IMR-90 (cell line): ENCODE measurements at regions not wholly inside any gene's neighbourhood (a gene's known extent, or its start where the extent isn't known, plus 50 kb on each side); places are given as distances from the start of the nearest gene placed in this dataset.

Source experiments
- ATAC-seq: fragments of 200-7000 bp; cut with Tn5 transposase; 2 replicates; pipeline ENCODE4 v1.9.1; 2020; ENCODE audit warnings: low read depth, mild to moderate bottlenecking, moderate library complexity
- BruUV-seq: library from RNA; stranded (reverse); fragments of 400-500 nt; replicated peaks from 2 replicates; lab custom pipeline; 2021; lab: Mats Ljungman, UMichigan
- CTCF ChIA-PET: fragments of 300-600 bp; formaldehyde crosslinking; extraction: SDS; loops from one replicate; lab custom pipeline; 2021; ENCODE audit warnings: antibody characterized with exemption; lab: Yijun Ruan, JAX
- POLR2A ChIA-PET: fragments of 300-600 bp; sonication (Branson Sonifier 250); formaldehyde crosslinking; loops from one replicate; lab custom pipeline; 2022; ENCODE audit warnings: antibody characterized with exemption; ENCODE audit not compliant: unreplicated experiment; lab: Charles Lee
- DNase-seq: peaks from one replicate; pipeline ENCODE4 v3.0.0; 2013
- H2AFZ ChIP-seq: replicated peaks from 2 replicates; pipeline ENCODE3; 2013; ENCODE audit warnings: low read length, mild to moderate bottlenecking; ENCODE audit not compliant: poor library complexity
- H2AK5ac ChIP-seq: 2 replicates; pipeline ENCODE4 v1.6.1; 2013; ENCODE audit warnings: low read depth, low read length, inconsistent platforms
- H2AK9ac ChIP-seq: replicated peaks from 2 replicates; pipeline ENCODE3; 2013; ENCODE audit warnings: mild to moderate bottlenecking, low read depth, low read length, moderate library complexity; ENCODE audit not compliant: poor library complexity
- H2BK120ac ChIP-seq: 2 replicates; pipeline ENCODE4 v1.6.1; 2013; ENCODE audit warnings: low read depth, low read length, inconsistent platforms
- H2BK15ac ChIP-seq: 3 replicates; pipeline ENCODE4 v1.6.1; 2013; ENCODE audit warnings: low read depth, low read length, inconsistent platforms
- H2BK20ac ChIP-seq: 2 replicates; pipeline ENCODE4 v1.6.1; 2013; ENCODE audit warnings: low read depth, mild to moderate bottlenecking, inconsistent platforms, low read length, moderate library complexity
- H2BK5ac ChIP-seq: 2 replicates; pipeline ENCODE4 v1.6.1; 2013; ENCODE audit warnings: mild to moderate bottlenecking, low read depth, low read length, inconsistent platforms; ENCODE audit not compliant: poor library complexity, severe bottlenecking
- H3K14ac ChIP-seq: replicated peaks from 2 replicates; pipeline ENCODE4 v1.6.1; 2013; ENCODE audit warnings: low read depth, low read length, inconsistent platforms
- H3K18ac ChIP-seq: 2 replicates; pipeline ENCODE4 v1.6.1; 2013; ENCODE audit warnings: low read depth, low read length, control low read depth
- H3K23ac ChIP-seq: 2 replicates; pipeline ENCODE4 v1.6.1; 2013; ENCODE audit warnings: low read depth, low read length, inconsistent platforms
- H3K27ac ChIP-seq: 2 replicates; pipeline ENCODE4 v1.5.1; 2013; ENCODE audit warnings: mild to moderate bottlenecking, control low read depth, low read length; ENCODE audit not compliant: insufficient read depth
- H3K27me3 ChIP-seq: 2 replicates; pipeline ENCODE4 v1.6.1; 2013; ENCODE audit warnings: low read length; ENCODE audit not compliant: control insufficient read depth, insufficient read depth
- H3K36me3 ChIP-seq: 2 replicates; pipeline ENCODE4 v1.6.1; 2013; ENCODE audit warnings: low read length, mixed read lengths; ENCODE audit not compliant: control insufficient read depth, insufficient read depth
- H3K4ac ChIP-seq: 2 replicates; pipeline ENCODE4 v1.6.1; 2013; ENCODE audit warnings: low read depth, low read length, inconsistent platforms
- H3K4me1 ChIP-seq: 2 replicates; pipeline ENCODE4 v1.6.1; 2013; ENCODE audit warnings: low read length, mixed read lengths; ENCODE audit not compliant: control insufficient read depth, insufficient read depth
- H3K4me2 ChIP-seq: 2 replicates; pipeline ENCODE4 v1.6.1; 2013; ENCODE audit warnings: low read depth, mild to moderate bottlenecking, control low read depth, low read length, moderate library complexity
- H3K4me3 ChIP-seq: 2 replicates; pipeline ENCODE4 v1.5.1; 2013; ENCODE audit warnings: low read depth, mild to moderate bottlenecking, control low read depth, low read length, moderate library complexity; ENCODE audit not compliant: insufficient read depth
- H3K56ac ChIP-seq: 2 replicates; pipeline ENCODE4 v1.6.1; 2013; ENCODE audit warnings: low read length, inconsistent platforms; ENCODE audit not compliant: insufficient read depth; ENCODE audit errors: extremely low read depth
- H3K79me1 ChIP-seq, 2 experiments: 2 replicates each; pipeline ENCODE4 v1.6.1; 2013; ENCODE audit warnings: low read length in 2 of 2, inconsistent platforms in 1 of 2, low read depth in 1 of 2
- H3K9ac ChIP-seq: 2 replicates; pipeline ENCODE4 v1.6.1; 2013; ENCODE audit warnings: low read depth, low read length, control low read depth
- H3K9me1 ChIP-seq: 2 replicates; pipeline ENCODE4 v1.6.1; 2013; ENCODE audit warnings: low read length, inconsistent platforms; ENCODE audit not compliant: insufficient read depth
- H3K9me3 ChIP-seq: 2 replicates; pipeline ENCODE4 v1.6.1; 2013; ENCODE audit warnings: low read length; ENCODE audit not compliant: control insufficient read depth, insufficient read depth
- H4K20me1 ChIP-seq: 2 replicates; pipeline ENCODE4 v1.6.1; 2013; ENCODE audit warnings: low read length, inconsistent platforms; ENCODE audit not compliant: insufficient read depth
- H4K5ac ChIP-seq: 2 replicates; pipeline ENCODE4 v1.6.1; 2013; ENCODE audit warnings: mild to moderate bottlenecking, low read depth, low read length, control low read depth
- H4K8ac ChIP-seq, 2 experiments: 2 replicates each; pipeline ENCODE4 v1.6.1; 2013; ENCODE audit warnings: low read depth in 2 of 2, low read length in 2 of 2, control low read depth in 1 of 2, inconsistent platforms in 1 of 2
- H4K91ac ChIP-seq: 2 replicates; pipeline ENCODE4 v1.6.1; 2013; ENCODE audit warnings: low read depth, low read length, inconsistent platforms; ENCODE audit not compliant: insufficient read depth
- BHLHE40 ChIP-seq: fragments of 150-350 bp; IDR thresholded peaks from 2 replicates; pipeline ENCODE4 v1.6.1; 2016; ENCODE audit warnings: mild to moderate bottlenecking, low read depth, low read length
- CEBPB ChIP-seq: IDR thresholded peaks from 2 replicates; pipeline ENCODE4 v1.6.1; 2012; ENCODE audit warnings: low read depth, low read length, improper control_type of control experiment
- CHD1 ChIP-seq: IDR thresholded peaks from 2 replicates; pipeline ENCODE4 v1.6.1; 2012; ENCODE audit warnings: low read depth, low read length, improper control_type of control experiment
- CTCF ChIP-seq: conservative IDR thresholded peaks from 2 replicates; pipeline ENCODE4 v1.5.1; 2012; ENCODE audit warnings: mild to moderate bottlenecking, low read depth, low read length, improper control_type of control experiment
- ELK1 ChIP-seq: fragments of 150-350 bp; IDR thresholded peaks from 2 replicates; pipeline ENCODE4 v1.6.1; 2016; ENCODE audit warnings: low read depth, mild to moderate bottlenecking, low read length, moderate library complexity, borderline replicate concordance
- FOS ChIP-seq: fragments of 150-350 bp; IDR thresholded peaks from 2 replicates; pipeline ENCODE4 v1.6.1; 2016; ENCODE audit warnings: low read depth, low read length
- NFE2L2 ChIP-seq: fragments of 150-350 bp; IDR thresholded peaks from 2 replicates; pipeline ENCODE4 v1.6.1; 2016; ENCODE audit warnings: low read depth, mild to moderate bottlenecking, low read length
- RAD21 ChIP-seq: IDR thresholded peaks from 2 replicates; pipeline ENCODE4 v1.6.1; 2012; ENCODE audit warnings: low read length, improper control_type of control experiment
- RCOR1 ChIP-seq: IDR thresholded peaks from 2 replicates; pipeline ENCODE4 v1.6.1; 2012; ENCODE audit warnings: mild to moderate bottlenecking, low read length, improper control_type of control experiment; ENCODE audit not compliant: insufficient replicate concordance
- USF2 ChIP-seq: fragments of 150-350 bp; IDR thresholded peaks from 2 replicates; pipeline ENCODE4 v1.6.1; 2017; ENCODE audit warnings: mild to moderate bottlenecking, antibody characterized with exemption, low read length, low read depth
- WGBS, 2 experiments: methylation state at CpG; one replicate each; pipeline versions ENCODE4 v1.1.5 to v1.1.7; 2013; ENCODE audit warnings: missing lambda C conversion rate in 2 of 2; ENCODE audit not compliant: insufficient read length in 1 of 2; ENCODE audit errors: extremely low coverage in 2 of 2; 5-methylcytosine and 5-hydroxymethylcytosine counted together
- dilution Hi-C: fragments of 300-500 bp; cut with HindIII; formaldehyde crosslinking; loops from one replicate; pipeline ENCODE4 v1.14.3; 2018; ENCODE audit warnings: low sequenced_read_pairs; ENCODE audit not compliant: unreplicated experiment
- in situ Hi-C: fragments of 300-500 bp; cut with MboI; formaldehyde crosslinking; loops from 3 replicates; pipeline ENCODE4 v1.14.3; 2019; ENCODE audit warnings: low sequenced_read_pairs, inconsistent platforms, mixed read lengths
- intact Hi-C: fragments of 100-400 bp; cut with micrococcal nuclease; formaldehyde crosslinking; loops from 2 replicates; pipeline ENCODE4 v1.10.0; 2022

- Histone ChIP-seq H3K79me1 (no peaks in the 10 kb centered on the region), H3K9ac (no peak overlapping the region), H4K8ac (no peak overlapping the region), H2BK120ac (no peak overlapping the region), H4K20me1 (no peaks in the 10 kb centered on the region), H4K5ac (no peak overlapping the region), H2AK5ac (no peak overlapping the region), H3K27ac (no peak overlapping the region), H2AK9ac (no peak overlapping the region), H3K9me3 (no peaks in the 10 kb centered on the region), H3K36me3 (no peaks in the 10 kb centered on the region), H2BK20ac (no peak overlapping the region), H3K18ac (no peak overlapping the region), H3K56ac (no peak overlapping the region), H2BK5ac (no peak overlapping the region), H2AFZ (no peak overlapping the region), H3K14ac (no peak overlapping the region), H3K4ac (no peak overlapping the region), H3K4me3 (no peak overlapping the region), H2BK15ac (no peak overlapping the region), H3K27me3 (no peaks in the 10 kb centered on the region), H3K23ac (no peak overlapping the region), H4K91ac (no peak overlapping the region), H3K4me2 (peak overlapping the region; percentile 52), H3K9me1 (no peaks in the 10 kb centered on the region), H3K4me1 (no peaks in the 10 kb centered on the region)
- no TSS peak for BruUV-seq
- in situ Hi-C loops = no loop called here
- peak; percentile 5 for DNase-seq
- CTCF ChIA-PET = interaction anchor here (0.7 kb wide), 1 partner anchor 12 kb away, joined by 4 read pairs; no protein-coding TSS in a partner anchor
- TF ChIP-seq RCOR1 = no peak
- TF ChIP-seq FOS = no peak
- no peak for TF ChIP-seq BHLHE40
- TF ChIP-seq CHD1 = no peak
- no peak for TF ChIP-seq RAD21
- TF ChIP-seq CTCF = no peak
- no peak for TF ChIP-seq USF2
- TF ChIP-seq NFE2L2 = no peak
- TF ChIP-seq ELK1 = no peak
- TF ChIP-seq CEBPB = no peak
- dilution Hi-C loops = no loop called here
- intact Hi-C loops = no loop called here
- no CpG with 5 or more reads among the region's 3 CpGs for WGBS, 2 experiments
- no peak for ATAC-seq
- POLR2A ChIA-PET = no interaction called here
These were observed 90.0 kb upstream of the PLXNA4 start for GRCh38 chr7:132666071-132666773.
